K562 (cell line): ENCODE measurements at regions not wholly inside any gene's neighbourhood (a gene's known extent, or its start where the extent isn't known, plus 50 kb on each side); places are given as distances from the start of the nearest gene placed in this dataset.
"Not testable (repeated sequence)": the region's sequence is repeated elsewhere in the genome, so short reads cannot be mapped to it uniquely, and the experiment has no call there.

Experiments used
- ATAC-seq: fragments of 200-7000 bp; cut with Tn5 transposase; 3 replicates; pipeline ENCODE4 v1.9.1; 2020; ENCODE audit warnings: moderate library complexity
- BruUV-seq: library from RNA; stranded (reverse); fragments of 400-500 nt; replicated peaks from 2 replicates; lab custom pipeline; 2021; lab: Mats Ljungman, UMichigan
- CTCF ChIA-PET: fragments of 300-600 bp; formaldehyde crosslinking; extraction: SDS; loops from one replicate; lab custom pipeline; 2021; ENCODE audit warnings: low intra/inter-chr PET ratio; lab: Yijun Ruan, JAX
- POLR2A ChIA-PET: fragments of 300-600, 350-650 bp; sonication (Branson Sonifier 250); formaldehyde crosslinking; extraction: SDS; loops from one replicate; lab custom pipeline; 2021; ENCODE audit warnings: antibody characterized with exemption, inconsistent platforms; lab: Yijun Ruan, JAX
- DNase-seq, 4 experiments: peaks; one replicate each; pipeline versions ENCODE4 v3.0.0 to v3.0.0-alpha.2; 2011 to 2018; ENCODE audit warnings: low spot score in 3 of 4, mixed read lengths in 3 of 4; ENCODE audit errors: extremely low read depth in 1 of 4
- FAIRE-seq: peaks from 2 replicates; lab custom pipeline; 2011; peaks lifted over from hg19 to GRCh38; lab: Jason Lieb, UNC
- H2AFZ ChIP-seq: 2 replicates; pipeline ENCODE4 v1.6.0; 2011; ENCODE audit warnings: low read depth, low read length, control low read depth, inconsistent platforms
- H3K27ac ChIP-seq: fragments of 200-600 bp; 3 replicates; pipeline ENCODE4 v1.8.0; 2011; ENCODE audit warnings: low read depth, mild to moderate bottlenecking, control low read depth, inconsistent platforms, low read length, moderate library complexity, mixed read lengths; ENCODE audit errors: extremely low read depth
- H3K27me3 ChIP-seq, 2 experiments: fragments of 300-600 bp in 1 of 2; 2 replicates in 1 of 2; 3 replicates in 1 of 2; pipeline versions ENCODE4 v1.6.0 to v1.8.0; 2011; ENCODE audit warnings: inconsistent platforms in 2 of 2, low read length in 2 of 2, mild to moderate bottlenecking in 1 of 2, mixed read lengths in 1 of 2, moderate library complexity in 1 of 2; ENCODE audit not compliant: control insufficient read depth in 2 of 2, insufficient read depth in 2 of 2
- H3K36me3 ChIP-seq: fragments of 300-600 bp; 3 replicates; pipeline ENCODE4 v1.8.0; 2011; ENCODE audit warnings: mild to moderate bottlenecking, low read length, inconsistent platforms; ENCODE audit not compliant: control insufficient read depth, insufficient read depth
- H3K4me1 ChIP-seq, 2 experiments: fragments of 200-600 bp in 1 of 2; replicated peaks in 1 of 2; 2 replicates in 1 of 2; 3 replicates in 1 of 2; pipeline versions ENCODE4 v1.5.1 to v1.8.0; 2011; ENCODE audit warnings: inconsistent platforms in 2 of 2, low read length in 2 of 2, mild to moderate bottlenecking in 1 of 2, mixed read lengths in 1 of 2, moderate library complexity in 1 of 2; ENCODE audit not compliant: control insufficient read depth in 2 of 2, insufficient read depth in 2 of 2
- H3K4me2 ChIP-seq: 2 replicates; pipeline ENCODE4 v1.6.1; 2011; ENCODE audit warnings: low read length, control low read depth, inconsistent platforms, mixed read lengths; ENCODE audit not compliant: insufficient read depth
- H3K4me3 ChIP-seq: fragments of 200-600 bp; sonication (generic), shearing (Covaris generic); 2 replicates; pipeline ENCODE4 v1.5.1; 2016; ENCODE audit warnings: control low read depth, inconsistent platforms
- H3K79me2 ChIP-seq: fragments of 200-600 bp; 3 replicates; pipeline ENCODE4 v1.8.0; 2011; ENCODE audit warnings: low read length, inconsistent platforms; ENCODE audit not compliant: control insufficient read depth, insufficient read depth
- H3K9ac ChIP-seq, 2 experiments: 2 replicates each; pipeline versions ENCODE4 v1.6.0 to v1.6.1; 2011; ENCODE audit warnings: low read depth in 2 of 2, low read length in 2 of 2, control low read depth in 1 of 2, inconsistent platforms in 1 of 2, mild to moderate bottlenecking in 1 of 2, mixed read lengths in 1 of 2; ENCODE audit not compliant: insufficient read depth in 1 of 2
- H3K9me1 ChIP-seq: one replicate; pipeline ENCODE4 v1.6.0; 2011; ENCODE audit warnings: inconsistent platforms, mild to moderate bottlenecking, low read length, moderate library complexity; ENCODE audit not compliant: control insufficient read depth, insufficient read depth
- H3K9me3 ChIP-seq: replicated peaks from 2 replicates; pipeline ENCODE4 v1.5.1; 2011; ENCODE audit warnings: low read depth, low read length, inconsistent platforms; ENCODE audit not compliant: control insufficient read depth, insufficient read depth
- H4K20me1 ChIP-seq: replicated peaks from 2 replicates; pipeline ENCODE4 v1.6.1; 2011; ENCODE audit warnings: low read length, inconsistent platforms, mixed read lengths; ENCODE audit not compliant: control insufficient read depth, insufficient read depth
- ELF4 ChIP-seq: fragments of 450-650 bp; formaldehyde crosslinking; IDR thresholded peaks from 2 replicates; pipeline ENCODE4 v1.4.0; 2022; ENCODE audit warnings: missing genetic modification characterization
- RB1 ChIP-seq: fragments of 450-650 bp; IDR thresholded peaks from 2 replicates; pipeline ENCODE4 v1.6.1; 2017; ENCODE audit warnings: low read depth, mild to moderate bottlenecking
- SMAD3 ChIP-seq: fragments of 450-650 bp; formaldehyde crosslinking; conservative IDR thresholded peaks from 2 replicates; pipeline ENCODE4 v1.4.0; 2020; ENCODE audit warnings: mild to moderate bottlenecking
- WGBS: fragments of 100-300 bp; shearing (Covaris generic); methylation state at CpG from one replicate; pipeline ENCODE4 v1.1.6; 2016; ENCODE audit warnings: low coverage, mixed read lengths; ENCODE audit not compliant: insufficient coverage; ENCODE audit errors: missing lambda C conversion rate; 5-methylcytosine and 5-hydroxymethylcytosine counted together
- in situ Hi-C: fragments of 300-500 bp; cut with MboI; formaldehyde crosslinking; loops from 4 replicates; pipeline ENCODE4 v1.15.0; 2018; ENCODE audit warnings: inconsistent platforms, mixed read lengths
- intact Hi-C: fragments of 100-400 bp; cut with micrococcal nuclease; formaldehyde crosslinking; loops from 2 replicates; pipeline ENCODE4 v1.14.2; 2022

DNA sequence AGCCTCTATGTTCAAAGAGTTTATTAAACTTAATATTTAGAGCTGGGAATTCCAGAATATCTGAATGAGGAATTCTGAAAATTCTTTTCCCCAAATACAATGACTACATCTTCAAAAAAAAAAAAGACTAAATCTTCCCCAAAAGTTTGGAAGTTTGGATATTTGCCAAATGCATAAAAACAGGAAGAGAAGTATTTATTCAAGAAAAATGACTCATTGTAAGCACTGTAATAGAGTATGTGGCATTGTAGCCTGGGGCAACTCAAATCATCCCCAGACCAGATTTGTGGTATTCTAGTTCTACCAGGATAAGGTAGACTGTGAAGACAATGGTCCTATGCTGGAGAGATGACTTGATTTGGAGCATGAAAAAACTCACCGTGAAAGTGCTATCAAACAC, 78.5 kb upstream of the PDHA2 start:
- Histone ChIP-seq H4K20me1 (no peaks in the 10 kb centered on the region), H3K27ac (no peak overlapping the region), H3K4me1 (no peaks in the 10 kb centered on the region), H3K9ac (no peak overlapping the region), H3K79me2 (no peaks in the 10 kb centered on the region), H2AFZ (no peak overlapping the region), H3K36me3 (no peaks in the 10 kb centered on the region), H3K4me3 (no peak overlapping the region), H3K9me1 (no peaks in the 10 kb centered on the region), H3K27me3 (no peaks in the 10 kb centered on the region), H3K4me2 (no peak overlapping the region), H3K9me3 (no peaks in the 10 kb centered on the region)
- no peak for FAIRE-seq
- in situ Hi-C loops, result no loop called here
- intact Hi-C loops, result no loop called here
- no peak for TF ChIP-seq ELF4
- TF ChIP-seq RB1, result no peak
- no peak for TF ChIP-seq SMAD3 (CRISPR knock-in tag)
- CTCF ChIA-PET, result no interaction called here
- POLR2A ChIA-PET, result no interaction called here
- WGBS, result 0% methylated on average over 1 of the region's 1 CpG
- no peak for DNase-seq
- no peak for ATAC-seq
- no TSS peak for BruUV-seq

DNA sequence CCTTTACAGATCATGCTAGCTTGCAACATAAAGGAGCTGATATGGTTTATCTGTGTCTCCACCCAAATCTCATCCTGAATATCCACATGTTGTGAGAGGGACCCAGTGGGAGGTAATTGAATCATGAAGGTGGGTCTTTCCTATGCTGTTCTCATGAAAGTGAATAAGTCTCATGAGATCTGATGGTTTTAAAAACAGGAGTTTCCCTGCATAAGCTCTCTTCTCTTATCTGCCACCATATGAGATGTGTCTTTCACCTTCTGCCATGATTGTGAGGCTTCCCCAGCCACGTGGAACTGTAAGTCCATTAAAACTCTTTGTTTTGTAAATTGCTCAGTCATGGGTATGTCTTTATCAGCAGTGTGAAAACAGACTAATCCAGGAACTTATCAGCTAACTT, 79.2 kb upstream of the PDHA2 start:
- intact Hi-C loops, H3K4me1 ChIP-seq, POLR2A ChIA-PET, H3K79me2 ChIP-seq, H4K20me1 ChIP-seq, in situ Hi-C loops, H3K27me3 ChIP-seq, DNase-seq, H3K4me3 ChIP-seq, H3K9me3 ChIP-seq, BruUV-seq, FAIRE-seq, H3K9me1 ChIP-seq, CTCF ChIA-PET, H3K4me2 ChIP-seq, H2AFZ ChIP-seq, H3K36me3 ChIP-seq, H3K27ac ChIP-seq, H3K9ac ChIP-seq, ATAC-seq: not testable (repeated sequence)
- 0% methylated on average over 1 of the region's 1 CpG for WGBS
